GM21381 (cell line): ENCODE measurements at regions not wholly inside any gene's neighbourhood (a gene's known extent, or its start where the extent isn't known, plus 50 kb on each side); places are given as distances from the start of the nearest gene placed in this dataset.
"Not testable (repeated sequence)": the region's sequence is repeated elsewhere in the genome, so short reads cannot be mapped to it uniquely, and the experiment has no call there.

Experiments
- ATAC-seq: cut with Tn5 transposase; IDR thresholded peaks from one replicate; pipeline ENCODE4 v1.9.1; 2021; ENCODE audit warnings: mild to moderate bottlenecking, moderate library complexity; ENCODE audit not compliant: unreplicated experiment

DNA sequence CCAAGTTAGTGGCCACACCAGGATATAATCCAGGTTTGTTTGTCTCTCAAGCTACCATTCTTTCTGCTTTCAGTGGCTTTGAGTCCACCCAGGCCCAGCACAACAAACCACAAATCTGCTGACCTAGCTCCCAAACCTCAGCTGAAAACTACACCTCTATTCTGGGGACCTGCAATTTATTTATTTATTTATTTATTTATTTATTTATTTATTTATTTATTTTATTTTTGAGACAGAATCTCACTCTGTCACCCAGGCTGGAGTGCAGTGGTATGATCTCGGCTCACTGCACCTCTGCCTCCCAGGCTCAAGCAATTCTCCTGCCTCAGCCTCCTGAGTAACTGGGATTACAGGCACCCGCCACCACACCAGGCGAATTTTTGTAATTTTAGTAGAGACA lies 229.9 kb upstream of the BTG1 start:
- not testable (repeated sequence) for ATAC-seq

- ATAC-seq = peak; percentile 39
Measured at GRCh38 chr12:92370828-92371227, 225.2 kb upstream of the BTG1 start.

GRCh38 chr12:92369636-92370035 lies 224.0 kb upstream of the BTG1 start:
- ATAC-seq = no peak

GRCh38 chr12:92369056-92369455 lies 223.4 kb upstream of the BTG1 start:
- no peak for ATAC-seq

- ATAC-seq = no peak
Measured at GRCh38 chr12:92365836-92366235, 220.2 kb upstream of the BTG1 start.

GRCh38 chr12:92365333-92365732 lies 219.7 kb upstream of the BTG1 start:
- ATAC-seq = no peak

- ATAC-seq = peak; percentile 70
Measured at GRCh38 chr12:92363295-92364146, 217.9 kb upstream of the BTG1 start.

DNA sequence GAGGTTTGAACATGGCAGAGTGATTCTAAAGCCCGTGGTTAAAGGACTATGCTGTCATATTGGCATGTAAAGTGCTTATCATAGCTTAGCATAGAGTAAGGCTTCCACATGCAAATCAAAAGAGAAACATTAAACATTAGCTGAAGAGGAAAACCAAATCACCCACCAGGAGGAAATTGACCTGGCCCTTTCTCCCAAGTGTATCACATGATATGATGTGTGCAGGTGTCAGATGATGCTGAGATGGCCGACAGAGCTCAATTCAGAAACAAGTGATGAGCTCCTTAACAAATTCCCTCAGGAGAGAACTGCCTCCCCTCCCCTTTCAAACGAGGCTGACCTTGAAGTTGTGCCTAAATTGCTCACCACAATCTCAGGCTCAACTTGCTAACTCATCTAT lies 217.1 kb upstream of the BTG1 start:
- ATAC-seq = peak; percentile 44

DNA sequence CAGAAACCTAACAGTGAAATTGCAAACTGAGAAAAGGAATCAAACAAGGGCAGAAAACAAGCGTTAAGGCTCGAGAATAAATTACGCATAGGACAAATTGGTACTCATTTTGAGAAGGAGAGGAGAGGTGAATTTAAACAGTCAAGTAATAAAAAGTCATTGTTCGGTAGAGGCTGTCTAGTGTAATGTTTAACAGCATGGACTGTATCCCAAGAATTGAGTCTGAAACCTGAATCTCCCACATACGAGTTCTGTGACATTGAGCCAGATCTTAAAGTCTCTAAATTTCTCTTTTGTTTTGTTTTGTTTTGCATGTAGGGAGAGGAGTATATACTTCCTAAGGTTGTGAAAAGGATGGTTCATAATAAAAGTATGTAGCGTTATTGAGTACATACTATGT lies 216.5 kb upstream of the BTG1 start:
- no peak for ATAC-seq

- no peak for ATAC-seq
Measured at GRCh38 chr12:92360543-92360942, 214.9 kb upstream of the BTG1 start.

DNA sequence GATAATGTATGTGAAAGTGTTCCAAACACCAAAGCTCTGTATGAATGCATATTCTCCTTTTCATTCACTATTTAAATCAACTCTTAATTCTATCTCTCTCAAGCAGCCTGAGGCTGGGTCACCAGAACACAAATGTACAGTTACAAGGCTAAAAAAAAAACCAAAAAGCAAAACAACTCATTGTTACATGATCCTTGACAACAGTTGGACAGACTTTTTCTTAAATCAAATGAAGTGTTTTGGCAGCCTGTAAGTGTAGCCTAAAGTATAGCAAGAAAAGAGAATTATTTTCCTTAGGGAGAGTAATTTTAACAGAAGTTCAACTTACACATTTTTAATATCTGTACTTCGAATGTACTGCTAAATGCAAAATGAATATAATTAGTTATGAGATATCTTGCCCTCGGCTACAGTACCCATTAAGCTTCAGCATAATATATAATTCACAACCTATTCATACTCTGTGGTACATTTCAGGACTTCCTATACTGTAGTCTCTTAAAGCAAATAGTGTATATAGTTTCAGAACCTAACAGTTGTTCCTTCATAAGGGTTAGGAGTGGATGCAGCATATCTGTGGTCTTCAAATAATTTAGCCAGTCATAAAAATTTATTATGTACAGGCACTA lies 214.0 kb upstream of the BTG1 start:
- no peak for ATAC-seq

- no peak for ATAC-seq
Measured at GRCh38 chr12:92357584-92358261, 212.1 kb upstream of the BTG1 start.

DNA sequence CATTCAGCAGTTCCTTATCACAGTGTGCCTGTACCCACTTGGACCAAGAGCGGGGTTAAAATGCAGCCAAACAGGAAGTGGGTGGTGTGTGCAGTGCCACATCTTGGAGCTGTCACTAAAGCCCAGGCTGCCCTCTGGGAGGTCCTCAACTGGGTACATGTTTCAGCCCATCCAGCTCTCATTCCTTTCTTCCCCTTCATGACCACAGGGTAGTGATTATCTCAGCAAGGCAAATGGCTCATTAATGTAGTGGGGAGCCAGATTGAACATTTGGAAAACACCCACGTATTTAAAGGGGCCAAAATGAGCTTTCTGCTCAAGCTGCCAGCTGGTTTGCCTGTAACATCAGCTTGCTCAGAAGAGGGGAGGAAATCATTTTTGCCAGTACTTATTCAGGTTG lies 210.8 kb upstream of the BTG1 start:
- ATAC-seq = no peak

GRCh38 chr12:92349635-92350034 lies 204.0 kb upstream of the BTG1 start:
- no peak for ATAC-seq

GRCh38 chr12:92342574-92342973 lies 196.9 kb upstream of the BTG1 start:
- ATAC-seq = no peak

GRCh38 chr12:92341065-92341668 lies 195.5 kb upstream of the BTG1 start:
- no peak for ATAC-seq

GRCh38 chr12:92340441-92341064 lies 194.9 kb upstream of the BTG1 start:
- no peak for ATAC-seq

DNA sequence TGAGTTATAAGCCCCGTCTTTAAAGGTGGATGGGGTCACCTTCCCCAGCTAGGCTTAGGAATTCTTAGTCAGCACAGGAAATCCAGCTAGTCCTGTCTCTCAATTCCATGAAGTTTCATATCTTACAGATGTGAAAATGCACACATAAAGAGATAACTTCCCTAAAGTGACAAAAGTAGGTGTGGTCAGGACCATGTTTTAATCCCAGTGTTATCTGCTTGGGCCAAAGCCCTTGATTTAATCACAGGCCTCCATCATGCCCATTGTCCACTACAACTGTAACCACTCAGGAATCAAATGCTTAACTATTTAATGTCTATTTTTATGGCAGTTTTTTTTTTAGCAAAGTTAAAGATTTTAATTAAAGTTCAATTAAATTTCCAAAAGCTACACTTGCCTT lies 194.4 kb upstream of the BTG1 start:
- no peak for ATAC-seq

DNA sequence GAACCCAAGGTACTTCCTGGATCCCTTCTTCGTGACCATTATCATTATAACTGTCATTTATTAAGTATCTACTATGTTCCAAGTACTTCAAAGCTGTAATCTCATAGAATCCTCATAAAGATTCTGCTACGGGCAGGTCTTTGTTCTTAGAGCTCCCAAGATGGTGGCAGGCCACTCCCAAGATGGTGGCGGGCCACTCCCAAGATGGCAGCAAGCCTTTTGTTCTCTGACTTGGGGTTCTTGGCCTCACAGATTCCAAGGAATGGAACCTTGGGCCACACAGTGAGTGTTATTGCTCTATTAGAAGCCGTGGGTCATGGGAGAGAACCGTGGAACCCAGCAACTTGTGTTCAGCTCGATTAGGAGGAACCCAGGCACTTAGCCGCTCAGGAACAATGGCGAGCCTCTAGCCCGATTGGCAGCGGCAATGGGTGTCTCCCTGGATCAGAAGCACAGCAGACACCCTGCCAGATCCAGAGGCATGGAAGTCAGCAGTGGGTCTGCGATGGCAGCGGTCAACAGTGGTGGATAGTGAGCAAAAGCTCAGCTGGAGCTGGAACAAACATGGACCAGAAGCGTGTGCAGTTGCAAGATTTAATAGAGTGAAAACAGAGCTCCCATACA lies 193.7 kb upstream of the BTG1 start:
- no peak for ATAC-seq

DNA sequence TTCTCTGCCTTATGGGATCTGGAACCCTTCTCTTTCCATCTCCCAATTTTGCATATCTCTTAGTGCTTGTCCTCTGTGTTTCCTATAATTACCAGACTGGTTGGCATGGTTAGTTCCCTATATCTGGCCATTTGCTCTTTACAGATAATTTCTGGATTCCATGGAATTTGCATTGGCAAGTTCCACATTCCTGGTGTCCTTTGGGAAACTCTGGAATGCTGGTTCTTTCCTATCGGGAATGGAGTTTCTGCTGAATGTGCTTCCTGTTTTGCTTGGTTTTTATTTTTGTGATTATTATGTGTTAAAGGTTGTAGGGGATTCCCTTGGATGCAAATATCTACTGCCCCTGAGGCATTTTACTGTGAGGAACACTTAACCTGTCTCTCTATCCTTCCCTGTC lies 193.0 kb upstream of the BTG1 start:
- ATAC-seq = no peak

DNA sequence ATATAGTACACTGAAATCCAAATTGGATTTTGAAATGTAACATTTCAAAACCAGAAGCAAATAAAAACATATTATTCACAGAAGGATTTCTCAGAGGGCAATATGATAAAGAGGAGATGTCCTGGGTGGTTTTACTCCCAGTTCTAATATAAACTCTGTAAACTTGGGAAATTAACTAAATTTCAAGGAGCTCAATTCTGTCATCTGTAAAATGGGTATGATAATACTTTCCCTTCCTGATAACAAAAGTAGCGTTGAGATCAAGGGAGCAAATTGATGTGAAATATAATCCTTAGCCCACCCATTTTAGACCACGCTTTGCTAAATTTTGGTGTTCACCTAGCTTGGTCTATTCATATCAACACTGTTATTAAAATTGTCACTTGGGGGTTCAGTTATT lies 192.5 kb upstream of the BTG1 start:
- ATAC-seq = no peak
